ENCODE measurements at regions not wholly inside any gene's neighbourhood (a gene's known extent, or its start where the extent isn't known, plus 50 kb on each side); places are given as distances from the start of the nearest gene placed in this dataset.

DNA sequence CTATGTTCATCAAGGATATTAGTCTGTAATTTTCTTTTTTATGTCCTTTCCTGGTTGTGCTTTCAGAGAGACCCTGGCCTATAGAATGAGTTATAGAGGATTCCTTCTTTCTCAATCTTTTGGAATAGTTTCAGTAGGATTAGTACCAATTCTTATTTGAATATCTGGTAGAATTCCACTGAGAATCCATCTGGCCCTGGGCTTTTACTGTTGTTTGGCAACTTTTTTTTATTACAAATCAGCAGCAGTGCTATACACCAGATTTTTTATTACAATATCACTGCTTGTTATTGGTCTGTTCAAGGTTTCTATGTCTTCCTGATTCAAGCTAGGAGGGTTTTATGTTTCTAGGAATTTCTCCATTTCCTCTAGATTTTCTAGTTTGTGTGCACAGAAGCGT, 50.0 kb upstream of the NRSN1 start:
- TF ChIP-seq, protein P1, sequence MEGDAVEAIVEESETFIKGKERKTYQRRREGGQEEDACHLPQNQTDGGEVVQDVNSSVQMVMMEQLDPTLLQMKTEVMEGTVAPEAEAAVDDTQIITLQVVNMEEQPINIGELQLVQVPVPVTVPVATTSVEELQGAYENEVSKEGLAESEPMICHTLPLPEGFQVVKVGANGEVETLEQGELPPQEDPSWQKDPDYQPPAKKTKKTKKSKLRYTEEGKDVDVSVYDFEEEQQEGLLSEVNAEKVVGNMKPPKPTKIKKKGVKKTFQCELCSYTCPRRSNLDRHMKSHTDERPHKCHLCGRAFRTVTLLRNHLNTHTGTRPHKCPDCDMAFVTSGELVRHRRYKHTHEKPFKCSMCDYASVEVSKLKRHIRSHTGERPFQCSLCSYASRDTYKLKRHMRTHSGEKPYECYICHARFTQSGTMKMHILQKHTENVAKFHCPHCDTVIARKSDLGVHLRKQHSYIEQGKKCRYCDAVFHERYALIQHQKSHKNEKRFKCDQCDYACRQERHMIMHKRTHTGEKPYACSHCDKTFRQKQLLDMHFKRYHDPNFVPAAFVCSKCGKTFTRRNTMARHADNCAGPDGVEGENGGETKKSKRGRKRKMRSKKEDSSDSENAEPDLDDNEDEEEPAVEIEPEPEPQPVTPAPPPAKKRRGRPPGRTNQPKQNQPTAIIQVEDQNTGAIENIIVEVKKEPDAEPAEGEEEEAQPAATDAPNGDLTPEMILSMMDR (IDR thresholded peaks at IDR 0.05 in 8 of 11, conservative IDR thresholded peaks at IDR 0.05 in 3 of 11): no peak
- no peak for TF ChIP-seq POLR2A (IDR thresholded peaks at IDR 0.05)
